H9 (cell line): ENCODE measurements at regions not wholly inside any gene's neighbourhood (a gene's known extent, or its start where the extent isn't known, plus 50 kb on each side); places are given as distances from the start of the nearest gene placed in this dataset.

Source experiments
- DNase-seq: peaks from one replicate; pipeline ENCODE4 v3.0.0-alpha.2; 2017
- H2AFZ ChIP-seq: one replicate; pipeline ENCODE4 v1.6.1; 2013; ENCODE audit warnings: mild to moderate bottlenecking, low read length, control low read depth, moderate library complexity
- H2AK5ac ChIP-seq: 2 replicates; pipeline ENCODE4 v1.6.1; 2013; ENCODE audit warnings: low read length, control low read depth, mixed read lengths; ENCODE audit not compliant: insufficient read length
- H2BK120ac ChIP-seq: one replicate; pipeline ENCODE4 v1.6.1; 2013; ENCODE audit warnings: low read depth, mild to moderate bottlenecking, low read length, control low read depth, inconsistent platforms; ENCODE audit not compliant: poor library complexity, severe bottlenecking
- H2BK12ac ChIP-seq: 2 replicates; pipeline ENCODE4 v1.6.1; 2013; ENCODE audit warnings: low read length, control low read depth, mixed read lengths, low read depth; ENCODE audit not compliant: insufficient read length
- H2BK15ac ChIP-seq: 2 replicates; pipeline ENCODE4 v1.6.1; 2013; ENCODE audit warnings: low read depth, low read length, control low read depth
- H2BK20ac ChIP-seq: one replicate; pipeline ENCODE4 v1.6.1; 2013; ENCODE audit warnings: low read depth, mild to moderate bottlenecking, low read length, control low read depth, inconsistent platforms; ENCODE audit not compliant: poor library complexity, severe bottlenecking
- H2BK5ac ChIP-seq: 2 replicates; pipeline ENCODE4 v1.6.1; 2013; ENCODE audit warnings: low read length, control low read depth, mixed read lengths; ENCODE audit not compliant: insufficient read length
- H3K14ac ChIP-seq: 2 replicates; pipeline ENCODE4 v1.6.1; 2013; ENCODE audit warnings: low read length, control low read depth; ENCODE audit not compliant: insufficient read depth
- H3K18ac ChIP-seq: 2 replicates; pipeline ENCODE4 v1.6.1; 2013; ENCODE audit warnings: low read depth, mild to moderate bottlenecking, mixed read lengths, low read length, control low read depth; ENCODE audit not compliant: insufficient read length
- H3K23ac ChIP-seq: 2 replicates; pipeline ENCODE4 v1.6.1; 2013; ENCODE audit warnings: low read length, control low read depth, mixed read lengths, low read depth; ENCODE audit not compliant: insufficient read length
- H3K23me2 ChIP-seq: 2 replicates; pipeline ENCODE4 v1.6.1; 2013; ENCODE audit warnings: low read depth, mild to moderate bottlenecking, mixed read lengths, low read length, control low read depth; ENCODE audit not compliant: insufficient read length, poor library complexity, severe bottlenecking
- H3K27ac ChIP-seq: 2 replicates; pipeline ENCODE4 v1.5.1; 2013; ENCODE audit warnings: low read length, control low read depth, mixed read lengths, low read depth; ENCODE audit not compliant: insufficient read length
- H3K27me3 ChIP-seq: 2 replicates; pipeline ENCODE4 v1.6.1; 2013; ENCODE audit warnings: low read length, control low read depth, inconsistent platforms; ENCODE audit not compliant: insufficient read depth
- H3K4ac ChIP-seq: 2 replicates; pipeline ENCODE4 v1.6.1; 2013; ENCODE audit warnings: low read depth, mild to moderate bottlenecking, control low read depth, inconsistent platforms, low read length, moderate library complexity
- H3K4me1 ChIP-seq: 2 replicates; pipeline ENCODE4 v1.6.1; 2013; ENCODE audit warnings: low read length, control low read depth, inconsistent platforms; ENCODE audit not compliant: insufficient read depth
- H3K4me2 ChIP-seq: 2 replicates; pipeline ENCODE4 v1.6.1; 2013; ENCODE audit warnings: low read length, control low read depth, mixed read lengths; ENCODE audit not compliant: insufficient read length, insufficient read depth
- H3K56ac ChIP-seq: 2 replicates; pipeline ENCODE4 v1.6.1; 2013; ENCODE audit warnings: low read depth, mild to moderate bottlenecking, mixed read lengths, low read length, control low read depth; ENCODE audit not compliant: insufficient read length
- H3K79me1 ChIP-seq: 2 replicates; pipeline ENCODE4 v1.6.1; 2013; ENCODE audit warnings: low read depth, mild to moderate bottlenecking, moderate library complexity, low read length, control low read depth, inconsistent platforms; ENCODE audit not compliant: insufficient read depth, poor library complexity, severe bottlenecking
- H3K79me2 ChIP-seq: 2 replicates; pipeline ENCODE4 v1.6.1; 2013; ENCODE audit warnings: low read length, control low read depth, inconsistent platforms; ENCODE audit not compliant: insufficient read depth
- H3K9ac ChIP-seq: 2 replicates; pipeline ENCODE4 v1.6.1; 2013; ENCODE audit warnings: low read length, control low read depth, mixed read lengths; ENCODE audit not compliant: insufficient read length; ENCODE audit errors: extremely low read depth
- H3K9me3 ChIP-seq: one replicate; pipeline ENCODE4 v1.6.1; 2013; ENCODE audit warnings: low read depth, low read length, inconsistent platforms; ENCODE audit not compliant: control insufficient read depth
- H3T11ph ChIP-seq: one replicate; pipeline ENCODE4 v1.6.1; 2013; ENCODE audit warnings: mild to moderate bottlenecking, low read length, control low read depth, inconsistent platforms
- H4K20me1 ChIP-seq: one replicate; pipeline ENCODE4 v1.6.1; 2013; ENCODE audit not compliant: control insufficient read depth, insufficient read length, insufficient read depth
- H4K5ac ChIP-seq: 2 replicates; pipeline ENCODE4 v1.6.1; 2013; ENCODE audit warnings: low read depth, mild to moderate bottlenecking, mixed read lengths, low read length, control low read depth; ENCODE audit not compliant: insufficient read length
- H4K8ac ChIP-seq: replicated peaks from 2 replicates; pipeline ENCODE4 v1.6.1; 2013; ENCODE audit warnings: low read length, control low read depth, mixed read lengths, low read depth; ENCODE audit not compliant: insufficient read length
- H4K91ac ChIP-seq: 2 replicates; pipeline ENCODE4 v1.6.1; 2013; ENCODE audit warnings: low read depth, mild to moderate bottlenecking, moderate library complexity, mixed read lengths, low read length, control low read depth; ENCODE audit not compliant: insufficient read length
- H3K27ac Mint-ChIP-seq, 3 experiments: 2 replicates in 2 of 3; 3 replicates in 1 of 3; pipeline ENCODE4 v1.8.0; 2020 to 2021; ENCODE audit warnings: mixed read lengths in 3 of 3, mild to moderate bottlenecking in 1 of 3, moderate library complexity in 1 of 3
- H3K27me3 Mint-ChIP-seq: 2 replicates; pipeline ENCODE4 v1.8.0; 2021; ENCODE audit warnings: low read depth, mild to moderate bottlenecking, moderate library complexity, mixed read lengths
- H3K36me3 Mint-ChIP-seq, 3 experiments: 2 replicates in 2 of 3; 3 replicates in 1 of 3; pipeline ENCODE4 v1.8.0; 2020 to 2021; ENCODE audit warnings: low read depth in 3 of 3, mixed read lengths in 3 of 3; ENCODE audit not compliant: insufficient read depth in 1 of 3
- H3K4me1 Mint-ChIP-seq, 2 experiments: 2 replicates each; pipeline ENCODE4 v1.8.0; 2020; ENCODE audit warnings: mixed read lengths in 2 of 2
- H3K4me3 Mint-ChIP-seq, 2 experiments: 2 replicates in 1 of 2; 3 replicates in 1 of 2; pipeline ENCODE4 v1.8.0; 2020 to 2021; ENCODE audit warnings: mild to moderate bottlenecking in 2 of 2, mixed read lengths in 2 of 2, moderate library complexity in 1 of 2
- H3K9me3 Mint-ChIP-seq, 2 experiments: 2 replicates in 1 of 2; 3 replicates in 1 of 2; pipeline ENCODE4 v1.8.0; 2020; ENCODE audit warnings: mild to moderate bottlenecking in 2 of 2, mixed read lengths in 2 of 2, moderate library complexity in 1 of 2
- WGBS: extraction: QIAGEN DNeasy Blood & Tissue Kit; methylation state at CpG from one replicate; pipeline ENCODE4 v1.1.7; 2013; ENCODE audit warnings: missing lambda C conversion rate, low lambda C conversion rate, mixed read lengths; ENCODE audit not compliant: insufficient read length; ENCODE audit errors: extremely low coverage; 5-methylcytosine and 5-hydroxymethylcytosine counted together
- TF ChIP-seq, protein P1 (sequence below): fragments of 200-600 bp; sonication (generic); conservative IDR thresholded peaks from 3 replicates; pipeline ENCODE4 v1.8.0; 2021; ENCODE audit warnings: antibody characterized with exemption, mild to moderate bottlenecking

DNA sequence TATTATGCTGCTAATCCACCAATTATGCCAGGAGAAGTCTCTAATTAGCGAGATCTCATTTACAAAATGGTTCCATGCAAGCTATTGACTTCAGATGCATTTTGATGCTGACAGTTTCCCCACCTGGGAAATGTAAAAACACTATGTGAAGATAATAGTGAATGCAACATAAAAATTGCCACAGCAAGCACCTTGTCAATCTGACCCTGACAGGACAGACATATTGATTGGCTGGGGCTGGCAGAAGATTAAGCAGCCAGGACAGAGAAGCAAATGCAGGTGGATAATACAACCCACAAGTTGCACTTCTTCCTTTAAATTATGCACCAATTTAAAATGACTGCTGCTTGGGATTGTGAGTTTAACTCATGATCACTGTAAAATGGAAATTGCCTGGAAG lies 642.8 kb upstream of the POT1 start:
- Histone ChIP-seq H2AFZ (no peak overlapping the region), H4K20me1 (no peaks in the 10 kb centered on the region), H3K23ac (no peak overlapping the region), H4K8ac (no peak overlapping the region), H3K27ac (no peak overlapping the region), H3K23me2 (no peaks in the 10 kb centered on the region), H3K9ac (no peak overlapping the region), H2BK15ac (no peak overlapping the region), H2BK5ac (no peak overlapping the region), H2AK5ac (no peak overlapping the region), H3K4me1 (no peaks in the 10 kb centered on the region), H2BK12ac (no peak overlapping the region), H3K79me2 (no peaks in the 10 kb centered on the region), H4K91ac (no peak overlapping the region), H3K9me3 (no peaks in the 10 kb centered on the region), H3T11ph (no peak overlapping the region), H3K14ac (no peak overlapping the region), H4K5ac (no peak overlapping the region), H3K27me3 (no peaks in the 10 kb centered on the region), H2BK20ac (no peak overlapping the region), H2BK120ac (no peak overlapping the region), H3K4ac (no peak overlapping the region), H3K79me1 (no peaks in the 10 kb centered on the region), H3K18ac (no peak overlapping the region), H3K4me2 (no peak overlapping the region), H3K56ac (no peak overlapping the region)
- H3K27me3 Mint-ChIP-seq = no peaks in the 10 kb centered on the region
- TF ChIP-seq, protein P1, sequence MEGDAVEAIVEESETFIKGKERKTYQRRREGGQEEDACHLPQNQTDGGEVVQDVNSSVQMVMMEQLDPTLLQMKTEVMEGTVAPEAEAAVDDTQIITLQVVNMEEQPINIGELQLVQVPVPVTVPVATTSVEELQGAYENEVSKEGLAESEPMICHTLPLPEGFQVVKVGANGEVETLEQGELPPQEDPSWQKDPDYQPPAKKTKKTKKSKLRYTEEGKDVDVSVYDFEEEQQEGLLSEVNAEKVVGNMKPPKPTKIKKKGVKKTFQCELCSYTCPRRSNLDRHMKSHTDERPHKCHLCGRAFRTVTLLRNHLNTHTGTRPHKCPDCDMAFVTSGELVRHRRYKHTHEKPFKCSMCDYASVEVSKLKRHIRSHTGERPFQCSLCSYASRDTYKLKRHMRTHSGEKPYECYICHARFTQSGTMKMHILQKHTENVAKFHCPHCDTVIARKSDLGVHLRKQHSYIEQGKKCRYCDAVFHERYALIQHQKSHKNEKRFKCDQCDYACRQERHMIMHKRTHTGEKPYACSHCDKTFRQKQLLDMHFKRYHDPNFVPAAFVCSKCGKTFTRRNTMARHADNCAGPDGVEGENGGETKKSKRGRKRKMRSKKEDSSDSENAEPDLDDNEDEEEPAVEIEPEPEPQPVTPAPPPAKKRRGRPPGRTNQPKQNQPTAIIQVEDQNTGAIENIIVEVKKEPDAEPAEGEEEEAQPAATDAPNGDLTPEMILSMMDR = no peak
- H3K36me3 Mint-ChIP-seq = no peaks in the 10 kb centered on the region
- no peaks in the 10 kb centered on the region for H3K4me1 Mint-ChIP-seq
- H3K4me3 Mint-ChIP-seq = no peak overlapping the region
- WGBS = no CpG with 5 or more reads among the region's 1 CpG
- no peak for DNase-seq
- no peaks in the 10 kb centered on the region for H3K9me3 Mint-ChIP-seq
- H3K27ac Mint-ChIP-seq = no peak overlapping the region
